A549 (cell line): ENCODE measurements at regions not wholly inside any gene's neighbourhood (a gene's known extent, or its start where the extent isn't known, plus 50 kb on each side); places are given as distances from the start of the nearest gene placed in this dataset.

ENCODE experiments used
- CTCF ChIP-seq: fragments of >200 bp; sonication (Bioruptor Twin); formaldehyde crosslinking; IDR thresholded peaks from 3 replicates; pipeline ENCODE4 v1.5.1; 2016
- ESRRA ChIP-seq: fragments of 150-350 bp; IDR thresholded peaks from 2 replicates; pipeline ENCODE4 v1.6.1; 2014; ENCODE audit warnings: mild to moderate bottlenecking, low read length, borderline replicate concordance
- KDM1A ChIP-seq: fragments of 200-600 bp; sonication (generic); IDR thresholded peaks from 2 replicates; pipeline ENCODE4 v1.6.1; 2016; ENCODE audit warnings: low read depth, mild to moderate bottlenecking
- MAZ ChIP-seq: fragments of 150-350 bp; IDR thresholded peaks from 2 replicates; pipeline ENCODE4 v1.6.1; 2014; ENCODE audit warnings: antibody characterized with exemption, low read depth, low read length, borderline replicate concordance
- MYC ChIP-seq: IDR thresholded peaks from 2 replicates; pipeline ENCODE4 v1.6.1; 2012; ENCODE audit warnings: mild to moderate bottlenecking, inconsistent platforms, low read length, improper control_type of control experiment, borderline replicate concordance
- RARB ChIP-seq: fragments of 250-450 bp; sonication (Bioruptor Pico); IDR thresholded peaks from 2 replicates; pipeline ENCODE4 v1.8.0; 2021; ENCODE audit warnings: mild to moderate bottlenecking, moderate library complexity
- SMC3 ChIP-seq: fragments of >200 bp; sonication (Bioruptor Twin); formaldehyde crosslinking; IDR thresholded peaks from 3 replicates; pipeline ENCODE4 v1.6.1; 2018; ENCODE audit warnings: inconsistent platforms
- TP53 ChIP-seq: fragments of 250-450 bp; sonication (Bioruptor Pico); IDR thresholded peaks from 2 replicates; pipeline ENCODE4 v1.5.0; 2021; ENCODE audit warnings: mild to moderate bottlenecking, moderate library complexity
- TF ChIP-seq, protein P1 (sequence below): fragments of 200-600 bp; sonication (generic); IDR thresholded peaks from 2 replicates; pipeline ENCODE4 v1.6.1; 2016; ENCODE audit warnings: antibody characterized with exemption, mild to moderate bottlenecking, moderate library complexity

GRCh38 chr4:43932448-43932847 is 516.2 kb downstream of the KCTD8 start:
- TF ChIP-seq SMC3 (no peak), TP53 (no peak), MYC (no peak), RARB (no peak), ESRRA (no peak), KDM1A (no peak), MAZ (no peak), CTCF (no peak)
- TF ChIP-seq, protein P1, sequence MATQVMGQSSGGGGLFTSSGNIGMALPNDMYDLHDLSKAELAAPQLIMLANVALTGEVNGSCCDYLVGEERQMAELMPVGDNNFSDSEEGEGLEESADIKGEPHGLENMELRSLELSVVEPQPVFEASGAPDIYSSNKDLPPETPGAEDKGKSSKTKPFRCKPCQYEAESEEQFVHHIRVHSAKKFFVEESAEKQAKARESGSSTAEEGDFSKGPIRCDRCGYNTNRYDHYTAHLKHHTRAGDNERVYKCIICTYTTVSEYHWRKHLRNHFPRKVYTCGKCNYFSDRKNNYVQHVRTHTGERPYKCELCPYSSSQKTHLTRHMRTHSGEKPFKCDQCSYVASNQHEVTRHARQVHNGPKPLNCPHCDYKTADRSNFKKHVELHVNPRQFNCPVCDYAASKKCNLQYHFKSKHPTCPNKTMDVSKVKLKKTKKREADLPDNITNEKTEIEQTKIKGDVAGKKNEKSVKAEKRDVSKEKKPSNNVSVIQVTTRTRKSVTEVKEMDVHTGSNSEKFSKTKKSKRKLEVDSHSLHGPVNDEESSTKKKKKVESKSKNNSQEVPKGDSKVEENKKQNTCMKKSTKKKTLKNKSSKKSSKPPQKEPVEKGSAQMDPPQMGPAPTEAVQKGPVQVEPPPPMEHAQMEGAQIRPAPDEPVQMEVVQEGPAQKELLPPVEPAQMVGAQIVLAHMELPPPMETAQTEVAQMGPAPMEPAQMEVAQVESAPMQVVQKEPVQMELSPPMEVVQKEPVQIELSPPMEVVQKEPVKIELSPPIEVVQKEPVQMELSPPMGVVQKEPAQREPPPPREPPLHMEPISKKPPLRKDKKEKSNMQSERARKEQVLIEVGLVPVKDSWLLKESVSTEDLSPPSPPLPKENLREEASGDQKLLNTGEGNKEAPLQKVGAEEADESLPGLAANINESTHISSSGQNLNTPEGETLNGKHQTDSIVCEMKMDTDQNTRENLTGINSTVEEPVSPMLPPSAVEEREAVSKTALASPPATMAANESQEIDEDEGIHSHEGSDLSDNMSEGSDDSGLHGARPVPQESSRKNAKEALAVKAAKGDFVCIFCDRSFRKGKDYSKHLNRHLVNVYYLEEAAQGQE: no peak
